ENCODE measurements at regions not wholly inside any gene's neighbourhood (a gene's known extent, or its start where the extent isn't known, plus 50 kb on each side); places are given as distances from the start of the nearest gene placed in this dataset.

- ChIA-PET POLR2A (ENCODE audit: low non-redundant PET) (no interaction called here), CTCF (no interaction called here)
- TF ChIP-seq, protein P1, sequence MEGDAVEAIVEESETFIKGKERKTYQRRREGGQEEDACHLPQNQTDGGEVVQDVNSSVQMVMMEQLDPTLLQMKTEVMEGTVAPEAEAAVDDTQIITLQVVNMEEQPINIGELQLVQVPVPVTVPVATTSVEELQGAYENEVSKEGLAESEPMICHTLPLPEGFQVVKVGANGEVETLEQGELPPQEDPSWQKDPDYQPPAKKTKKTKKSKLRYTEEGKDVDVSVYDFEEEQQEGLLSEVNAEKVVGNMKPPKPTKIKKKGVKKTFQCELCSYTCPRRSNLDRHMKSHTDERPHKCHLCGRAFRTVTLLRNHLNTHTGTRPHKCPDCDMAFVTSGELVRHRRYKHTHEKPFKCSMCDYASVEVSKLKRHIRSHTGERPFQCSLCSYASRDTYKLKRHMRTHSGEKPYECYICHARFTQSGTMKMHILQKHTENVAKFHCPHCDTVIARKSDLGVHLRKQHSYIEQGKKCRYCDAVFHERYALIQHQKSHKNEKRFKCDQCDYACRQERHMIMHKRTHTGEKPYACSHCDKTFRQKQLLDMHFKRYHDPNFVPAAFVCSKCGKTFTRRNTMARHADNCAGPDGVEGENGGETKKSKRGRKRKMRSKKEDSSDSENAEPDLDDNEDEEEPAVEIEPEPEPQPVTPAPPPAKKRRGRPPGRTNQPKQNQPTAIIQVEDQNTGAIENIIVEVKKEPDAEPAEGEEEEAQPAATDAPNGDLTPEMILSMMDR (conservative IDR thresholded peaks at IDR 0.05; ENCODE audit: low read depth), result no peak
- no peak for DNase-seq (ENCODE audit: low spot score)
- H3K27ac ChIP-seq, result no peak overlapping the region
These were observed 76.8 kb upstream of the PRPS1 start for GRCh38 chrX:107551546-107551945.

DNA sequence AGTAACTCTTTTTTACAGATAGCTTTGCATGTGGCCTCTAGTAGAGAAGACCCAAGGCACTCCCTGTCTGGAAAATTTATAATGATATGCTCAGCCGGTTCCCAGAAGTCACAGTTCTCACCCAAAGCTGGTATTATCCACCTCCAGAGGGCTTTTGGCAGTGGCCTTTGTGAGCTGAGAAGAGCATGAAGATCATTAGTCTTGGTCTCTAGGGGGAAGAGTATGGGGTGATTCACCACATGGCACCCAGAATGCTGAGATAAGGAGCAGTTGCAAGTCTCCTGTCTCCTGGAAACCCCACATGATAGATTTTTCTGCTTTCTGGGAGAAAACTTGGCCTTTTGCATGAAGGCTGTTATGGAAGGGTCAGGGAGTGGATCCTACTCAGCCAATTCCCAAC lies 75.4 kb upstream of the PRPS1 start:
- TF ChIP-seq, protein P1 (conservative IDR thresholded peaks at IDR 0.05; ENCODE audit: low read depth), result no peak
- H3K27ac ChIP-seq, result no peak overlapping the region
- DNase-seq (ENCODE audit: low spot score), result no peak
- CTCF ChIA-PET, result interaction anchor here (0.6 kb wide), 1 partner anchor 532 kb away, joined by 4 read pairs; no protein-coding TSS in a partner anchor
- POLR2A ChIA-PET (ENCODE audit: low non-redundant PET), result no interaction called here

- H3K27ac ChIP-seq, result no peak overlapping the region
- TF ChIP-seq, protein P1 (conservative IDR thresholded peaks at IDR 0.05; ENCODE audit: low read depth), result no peak
- ChIA-PET CTCF (interaction anchor here (0.6 kb wide), 1 partner anchor 122 kb away, joined by 4 read pairs; no protein-coding TSS in a partner anchor), POLR2A (ENCODE audit: low non-redundant PET) (no interaction called here)
- DNase-seq (ENCODE audit: low spot score), result no peak
These were observed 71.3 kb upstream of the PRPS1 start for GRCh38 chrX:107556967-107557366.

DNA sequence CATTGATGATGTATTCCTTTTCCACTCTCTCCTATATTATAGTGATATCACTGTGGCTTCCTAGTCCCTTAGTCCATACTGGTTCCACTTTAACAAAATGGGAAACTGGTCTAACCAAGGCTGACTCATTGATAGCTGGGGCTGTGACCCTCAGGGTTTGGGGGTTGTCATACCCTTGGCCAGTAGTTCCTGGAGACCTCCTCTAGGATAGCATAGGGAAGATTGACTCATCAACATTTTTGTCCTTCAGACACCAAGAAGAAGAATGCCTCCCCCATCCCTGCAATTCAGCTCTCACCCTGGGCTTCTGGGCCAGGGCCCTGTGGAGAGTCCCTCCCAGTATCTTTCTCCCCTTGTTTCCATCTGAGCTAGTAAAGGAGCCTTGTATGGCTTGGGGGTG lies 68.8 kb upstream of the PRPS1 start:
- H3K27ac ChIP-seq, result no peak overlapping the region
- ChIA-PET CTCF (no interaction called here), POLR2A (ENCODE audit: low non-redundant PET) (no interaction called here)
- no peak for DNase-seq (ENCODE audit: low spot score)
- TF ChIP-seq, protein P1 (conservative IDR thresholded peaks at IDR 0.05; ENCODE audit: low read depth), result no peak

DNA sequence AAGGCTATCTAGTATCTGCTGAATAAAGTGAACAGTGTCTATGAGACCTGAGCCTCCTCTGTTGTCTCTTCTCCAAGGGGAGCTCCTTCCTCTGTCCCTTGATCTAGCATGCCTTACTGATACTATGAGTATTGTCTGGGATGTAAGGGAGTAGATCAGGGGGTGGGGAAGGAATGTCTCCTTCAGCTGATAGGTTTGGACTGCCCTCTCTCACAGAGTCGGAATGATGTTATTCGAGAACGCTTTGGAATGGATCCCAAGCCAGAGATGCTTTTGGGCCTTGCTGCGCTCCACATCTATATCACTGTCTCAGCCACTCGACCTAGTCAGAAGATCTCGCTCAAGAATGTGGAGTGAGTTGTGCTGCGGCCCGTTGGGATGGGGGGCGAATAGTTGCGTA lies 68.3 kb upstream of the PRPS1 start:
- POLR2A ChIA-PET (ENCODE audit: low non-redundant PET), result no interaction called here
- CTCF ChIA-PET, result no interaction called here
- no peak for DNase-seq (ENCODE audit: low spot score)
- TF ChIP-seq, protein P1 (conservative IDR thresholded peaks at IDR 0.05; ENCODE audit: low read depth), result no peak
- H3K27ac ChIP-seq, result no peak overlapping the region

DNA sequence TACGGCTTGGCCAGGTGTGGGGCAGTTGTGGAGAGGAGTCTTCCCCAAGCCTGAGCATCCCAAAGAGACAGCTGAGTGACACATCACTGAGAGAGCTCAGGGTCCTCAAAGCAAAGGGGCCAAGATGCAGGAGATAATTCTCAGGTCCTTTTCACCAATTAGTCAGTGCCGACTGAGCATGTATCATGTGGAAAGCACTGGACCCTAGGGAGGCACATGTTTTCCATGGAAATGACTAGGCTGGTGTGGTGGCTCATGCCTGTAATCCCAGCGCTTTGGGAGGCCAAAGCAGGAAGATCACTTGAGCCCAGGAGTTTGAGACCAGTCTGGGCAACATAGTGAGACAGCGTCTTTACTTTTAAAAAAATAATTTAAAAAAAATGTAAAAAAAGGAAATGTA lies 67.3 kb upstream of the PRPS1 start:
- POLR2A ChIA-PET (ENCODE audit: low non-redundant PET), result no interaction called here
- CTCF ChIA-PET, result no interaction called here
- H3K27ac ChIP-seq, result no peak overlapping the region
- TF ChIP-seq, protein P1 (conservative IDR thresholded peaks at IDR 0.05; ENCODE audit: low read depth), result no peak
- no peak for DNase-seq (ENCODE audit: low spot score)
